GM12865 (cell line): ENCODE measurements at regions not wholly inside any gene's neighbourhood (a gene's known extent, or its start where the extent isn't known, plus 50 kb on each side); places are given as distances from the start of the nearest gene placed in this dataset.

Experiments
- DNase-seq: peaks from one replicate; pipeline ENCODE4 v3.0.0; 2010; ENCODE audit warnings: low read depth
- H3K4me3 ChIP-seq: 2 replicates; pipeline ENCODE4 v1.5.1; 2011; ENCODE audit warnings: mild to moderate bottlenecking, low read depth, low read length, control low read depth
- TF ChIP-seq, protein P1 (sequence below): IDR thresholded peaks from 2 replicates; pipeline ENCODE4 v1.5.1; 2011; ENCODE audit warnings: low read length, control low read depth, low read depth, inconsistent platforms; ENCODE audit not compliant: insufficient read depth; ENCODE audit errors: missing control alignments

DNA sequence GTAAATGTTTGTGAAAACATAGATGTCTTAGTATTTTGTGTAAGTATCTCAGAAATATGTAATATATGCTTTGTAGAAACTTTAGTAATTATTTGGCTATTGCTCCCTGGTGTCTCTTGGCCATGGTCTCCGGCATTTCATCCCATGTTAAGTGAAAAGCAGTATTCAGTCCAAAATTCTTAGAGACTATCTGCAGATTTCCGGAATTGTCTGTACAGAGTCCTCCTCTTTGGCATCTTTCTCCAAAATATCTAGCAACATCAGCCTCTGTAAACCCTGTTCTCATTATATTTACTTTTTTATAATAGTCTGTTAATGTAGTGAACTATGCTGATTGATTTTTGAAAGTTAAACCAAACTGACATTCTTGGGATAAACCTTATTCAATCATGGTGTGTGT is 352.7 kb downstream of the ARPP21 start:
- H3K4me3 ChIP-seq, result no peak overlapping the region
- DNase-seq, result no peak
- TF ChIP-seq, protein P1, sequence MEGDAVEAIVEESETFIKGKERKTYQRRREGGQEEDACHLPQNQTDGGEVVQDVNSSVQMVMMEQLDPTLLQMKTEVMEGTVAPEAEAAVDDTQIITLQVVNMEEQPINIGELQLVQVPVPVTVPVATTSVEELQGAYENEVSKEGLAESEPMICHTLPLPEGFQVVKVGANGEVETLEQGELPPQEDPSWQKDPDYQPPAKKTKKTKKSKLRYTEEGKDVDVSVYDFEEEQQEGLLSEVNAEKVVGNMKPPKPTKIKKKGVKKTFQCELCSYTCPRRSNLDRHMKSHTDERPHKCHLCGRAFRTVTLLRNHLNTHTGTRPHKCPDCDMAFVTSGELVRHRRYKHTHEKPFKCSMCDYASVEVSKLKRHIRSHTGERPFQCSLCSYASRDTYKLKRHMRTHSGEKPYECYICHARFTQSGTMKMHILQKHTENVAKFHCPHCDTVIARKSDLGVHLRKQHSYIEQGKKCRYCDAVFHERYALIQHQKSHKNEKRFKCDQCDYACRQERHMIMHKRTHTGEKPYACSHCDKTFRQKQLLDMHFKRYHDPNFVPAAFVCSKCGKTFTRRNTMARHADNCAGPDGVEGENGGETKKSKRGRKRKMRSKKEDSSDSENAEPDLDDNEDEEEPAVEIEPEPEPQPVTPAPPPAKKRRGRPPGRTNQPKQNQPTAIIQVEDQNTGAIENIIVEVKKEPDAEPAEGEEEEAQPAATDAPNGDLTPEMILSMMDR, result no peak

DNA sequence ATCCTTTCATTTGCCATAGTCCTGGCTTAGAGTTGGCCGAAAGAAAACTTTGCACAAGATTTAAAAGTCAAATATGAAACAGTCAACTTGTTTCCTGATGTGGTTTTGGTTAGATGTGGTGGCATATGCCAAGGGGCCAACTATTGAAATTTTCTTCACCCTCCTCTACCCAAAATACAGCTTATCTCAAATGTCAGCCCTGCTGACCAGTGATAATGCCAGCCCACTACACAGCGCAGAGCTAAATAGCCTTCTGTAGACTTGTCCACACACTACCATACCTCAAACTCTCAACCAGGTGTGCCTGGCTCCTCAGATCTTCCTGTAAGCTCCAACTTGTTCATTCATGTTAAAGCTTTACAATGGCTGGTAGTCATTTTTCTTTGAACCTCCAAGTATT is 368.5 kb upstream of the STAC start:
- DNase-seq, result no peak
- H3K4me3 ChIP-seq, result no peak overlapping the region
- TF ChIP-seq, protein P1, result no peak

DNA sequence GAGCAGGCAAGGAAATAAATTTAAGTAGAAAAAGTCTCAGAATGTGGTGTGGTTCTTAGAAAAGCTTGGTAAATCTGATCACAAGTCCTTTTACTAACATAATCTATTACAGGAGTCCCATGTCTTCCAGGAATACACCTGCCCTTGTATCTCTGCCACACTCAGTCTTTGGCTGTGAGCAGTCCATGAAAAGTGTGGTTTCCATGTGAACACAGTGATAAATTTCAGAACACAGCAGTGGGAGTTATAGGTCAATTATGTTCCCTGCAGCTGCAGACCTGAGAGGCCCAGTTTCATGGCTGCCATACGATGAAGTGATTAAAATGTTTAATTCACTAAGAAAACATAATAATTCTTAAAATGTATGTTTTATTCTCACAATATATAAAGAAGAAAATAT is 366.9 kb upstream of the STAC start:
- no peak for DNase-seq
- H3K4me3 ChIP-seq, result no peak overlapping the region
- TF ChIP-seq, protein P1, result no peak

DNA sequence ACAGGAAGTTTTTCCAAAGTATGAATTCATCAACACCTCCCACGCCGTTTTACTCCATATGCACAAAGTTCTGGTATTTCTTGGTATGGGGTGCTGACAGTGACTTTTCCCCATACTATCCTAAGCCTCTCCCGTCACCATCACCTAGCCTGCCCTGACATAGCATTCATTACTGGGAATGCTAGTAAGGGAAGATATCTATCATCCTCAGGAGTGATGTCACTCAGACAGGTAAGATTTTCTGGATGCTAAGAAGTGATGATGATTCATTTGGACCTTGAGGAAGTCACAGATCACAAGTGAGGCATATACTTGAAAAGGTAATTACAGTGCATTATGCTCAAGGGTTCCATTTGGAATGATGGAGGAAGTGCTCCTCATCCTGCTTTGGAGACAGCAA is 355.1 kb upstream of the STAC start:
- H3K4me3 ChIP-seq, result no peak overlapping the region
- TF ChIP-seq, protein P1, result no peak
- DNase-seq, result no peak

DNA sequence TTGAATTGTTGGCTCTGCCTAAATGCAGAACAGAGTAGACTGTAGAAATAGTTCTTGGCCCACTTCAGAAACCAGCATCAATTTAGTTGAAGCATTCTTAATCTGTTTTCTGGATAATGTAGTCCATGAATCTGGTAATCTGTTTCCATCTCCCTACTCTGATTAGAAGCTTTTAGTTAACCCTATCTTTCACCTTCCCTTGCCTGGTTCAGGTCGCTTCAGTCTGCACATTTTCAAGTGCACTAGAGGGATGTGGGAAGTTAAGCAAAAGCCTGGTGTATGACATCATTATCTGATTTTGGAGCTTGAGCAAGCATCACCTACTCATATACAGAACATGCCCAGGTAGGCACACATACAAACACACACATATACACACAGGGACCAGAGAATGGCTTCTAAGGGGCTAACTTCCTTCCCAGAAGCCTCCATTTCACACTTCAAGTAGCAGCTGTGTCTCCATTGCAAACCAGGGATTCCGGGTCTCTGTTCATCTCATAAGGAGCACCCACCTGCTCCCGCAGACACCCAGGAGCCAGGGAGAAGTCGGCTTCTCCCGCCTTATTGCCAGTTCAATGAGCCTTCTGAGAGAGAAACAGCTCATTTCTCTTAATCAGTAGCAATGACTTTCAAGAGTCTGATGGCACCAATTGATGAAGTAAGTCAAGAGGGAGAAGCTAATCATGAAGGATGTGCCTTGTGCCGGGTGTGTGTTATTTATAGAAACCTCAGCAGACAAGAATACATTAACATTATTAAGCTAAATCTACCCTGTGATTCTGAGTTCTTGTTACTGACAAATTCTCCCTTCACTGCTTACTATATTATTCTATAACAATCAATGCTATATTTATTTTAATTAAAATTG is 347.9 kb upstream of the STAC start:
- TF ChIP-seq, protein P1, result no peak
- DNase-seq, result no peak
- H3K4me3 ChIP-seq, result no peak overlapping the region

DNA sequence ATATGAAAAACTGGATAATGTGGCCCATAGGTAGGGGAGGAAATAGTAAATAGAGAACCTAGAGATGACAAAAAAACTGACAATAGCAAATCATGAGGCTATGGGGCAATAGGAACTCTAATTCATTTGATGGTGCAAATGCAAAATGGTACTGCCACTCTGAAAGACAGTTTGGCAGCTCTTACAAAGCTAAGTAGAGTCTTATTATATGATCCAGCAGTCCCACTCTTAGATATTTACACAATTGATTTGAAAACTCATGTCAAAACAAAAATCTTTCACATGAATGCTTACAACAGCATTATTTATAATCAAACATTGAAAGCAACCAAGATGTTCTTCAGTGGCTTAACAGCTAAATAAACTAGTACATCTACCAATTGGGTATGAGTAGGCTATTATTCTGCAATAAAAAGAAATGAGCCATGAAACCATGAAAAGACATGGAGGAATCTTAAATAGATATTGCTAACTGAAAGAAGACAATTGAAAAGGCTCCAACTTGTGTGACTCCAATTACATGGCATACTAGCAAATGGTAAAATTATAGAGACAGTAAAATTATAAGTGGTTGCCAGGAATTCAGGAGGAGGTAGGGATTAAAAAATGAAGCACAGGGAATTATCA is 321.8 kb upstream of the STAC start:
- H3K4me3 ChIP-seq, result no peak overlapping the region
- no peak for DNase-seq
- TF ChIP-seq, protein P1, result no peak
